HepG2 (cell line): ENCODE measurements at regions not wholly inside any gene's neighbourhood (a gene's known extent, or its start where the extent isn't known, plus 50 kb on each side); places are given as distances from the start of the nearest gene placed in this dataset.

ENCODE experiments used
- ATAC-seq: fragments of 200-7000 bp; cut with Tn5 transposase; 3 replicates; pipeline ENCODE4 v1.9.1; 2020; ENCODE audit warnings: mild to moderate bottlenecking, moderate library complexity
- BruUV-seq: library from RNA; stranded (reverse); fragments of 400-500 nt; replicated peaks from 2 replicates; lab custom pipeline; 2021; lab: Mats Ljungman, UMichigan
- CTCF ChIA-PET: fragments of 300-600 bp; formaldehyde crosslinking; extraction: SDS; loops from one replicate; lab custom pipeline; 2021; ENCODE audit warnings: low total read pairs, inconsistent platforms, low intra/inter-chr PET ratio; lab: Yijun Ruan, JAX
- POLR2A ChIA-PET: fragments of 350-600 bp; sonication (Branson Sonifier 250); formaldehyde crosslinking; loops from one replicate; lab custom pipeline; 2020; ENCODE audit warnings: antibody characterized with exemption, inconsistent platforms; lab: Yijun Ruan, JAX
- DNase-seq: peaks from one replicate; pipeline ENCODE4 v3.0.0-alpha.2; 2015; ENCODE audit warnings: low spot score
- FAIRE-seq: peaks from 3 replicates; lab custom pipeline; 2011; peaks lifted over from hg19 to GRCh38; lab: Jason Lieb, UNC
- H2AFZ ChIP-seq: one replicate; pipeline ENCODE4 v1.6.1; 2011; ENCODE audit warnings: low read length, inconsistent platforms
- H3K27ac ChIP-seq: fragments of 300-600 bp; 3 replicates; pipeline ENCODE4 v1.8.0; 2011; ENCODE audit warnings: mixed run types, mild to moderate bottlenecking, mixed read lengths, low read length, inconsistent platforms; ENCODE audit not compliant: insufficient read depth; ENCODE audit errors: extremely low read length
- H3K27me3 ChIP-seq, 2 experiments: fragments of 200-600 bp in 1 of 2; 2 replicates in 1 of 2; 3 replicates in 1 of 2; pipeline versions ENCODE4 v1.6.0 to v1.8.0; 2011; ENCODE audit warnings: low read length in 2 of 2, mild to moderate bottlenecking in 2 of 2, moderate library complexity in 2 of 2, inconsistent platforms in 1 of 2; ENCODE audit not compliant: insufficient read depth in 2 of 2, control insufficient read depth in 1 of 2
- H3K36me3 ChIP-seq, 2 experiments: fragments of 200-600 bp in 1 of 2; replicated peaks in 1 of 2; 2 replicates in 1 of 2; 3 replicates in 1 of 2; pipeline versions ENCODE4 v1.5.1 to v1.8.0; 2011; ENCODE audit warnings: low read length in 2 of 2, inconsistent platforms in 1 of 2; ENCODE audit not compliant: insufficient read depth in 2 of 2, control insufficient read depth in 1 of 2
- H3K4me1 ChIP-seq: 2 replicates; pipeline ENCODE4 v1.5.1; 2012; ENCODE audit warnings: low read length, inconsistent platforms; ENCODE audit not compliant: insufficient read depth
- H3K4me2 ChIP-seq: 2 replicates; pipeline ENCODE4 v1.6.0; 2011; ENCODE audit warnings: low read depth, low read length, inconsistent platforms
- H3K4me3 ChIP-seq, 3 experiments: fragments of 200-600 bp in 1 of 3; sonication (generic), shearing (Covaris generic) in 1 of 3; replicated peaks in 1 of 3; 2 replicates each; pipeline ENCODE4 v1.5.1; 2011 to 2016; ENCODE audit warnings: low read length in 3 of 3, inconsistent platforms in 2 of 3, low read depth in 2 of 3, mild to moderate bottlenecking in 2 of 3, control low read depth in 1 of 3, mixed read lengths in 1 of 3; ENCODE audit not compliant: insufficient read depth in 1 of 3
- H3K79me2 ChIP-seq: one replicate; pipeline ENCODE4 v1.6.1; 2011; ENCODE audit warnings: low read length, inconsistent platforms; ENCODE audit not compliant: insufficient read depth
- H3K9ac ChIP-seq: 2 replicates; pipeline ENCODE4 v1.6.0; 2011; ENCODE audit warnings: mild to moderate bottlenecking, low read depth, low read length, inconsistent platforms; ENCODE audit not compliant: insufficient read depth
- H3K9me3 ChIP-seq: 2 replicates; pipeline ENCODE4 v1.5.1; 2012; ENCODE audit warnings: mild to moderate bottlenecking, low read length
- H4K20me1 ChIP-seq: 2 replicates; pipeline ENCODE4 v1.6.0; 2011; ENCODE audit warnings: inconsistent platforms, mild to moderate bottlenecking, low read length, moderate library complexity; ENCODE audit not compliant: insufficient read depth
- HMG20B ChIP-seq: conservative IDR thresholded peaks from 2 replicates; pipeline ENCODE4 v1.6.1; 2016; ENCODE audit warnings: missing genetic modification reagents, missing compliant biosample characterization
- HMGA1 ChIP-seq: sonication (generic); formaldehyde crosslinking; conservative IDR thresholded peaks from 2 replicates; pipeline ENCODE4 v1.4.0; 2020; ENCODE audit warnings: missing genetic modification reagents
- ZNF33A ChIP-seq: sonication (generic); formaldehyde crosslinking; IDR thresholded peaks from 2 replicates; pipeline ENCODE4 v1.5.1; 2020; ENCODE audit warnings: missing genetic modification reagents, mild to moderate bottlenecking, moderate library complexity, borderline replicate concordance
- WGBS: methylation state at CpG from one replicate; pipeline ENCODE4 v1.1.6; 2017; ENCODE audit warnings: low lambda C conversion rate; 5-methylcytosine and 5-hydroxymethylcytosine counted together
- in situ Hi-C: cut with HindIII; loops from 2 replicates; pipeline ENCODE4 v1.10.0; 2017; ENCODE audit warnings: low pct_unique_long_range_greater_than_20kb; ENCODE audit not compliant: extremely low pct_ligation_motif_present
- intact Hi-C: fragments of 100-400 bp; cut with micrococcal nuclease; formaldehyde crosslinking; loops from one replicate; pipeline ENCODE4 v1.10.0; 2022; ENCODE audit not compliant: unreplicated experiment

- Histone ChIP-seq H4K20me1 (no peaks in the 10 kb centered on the region), H3K4me3 (no peak overlapping the region), H3K4me2 (no peak overlapping the region), H3K27me3 (0 out of 5 replicates have a peak, but pooled peaks cover 0 to 7% of the 10 kb centered on the region in 2 experiments), H3K4me1 (no peaks in the 10 kb centered on the region), H3K9ac (no peak overlapping the region), H3K27ac (no peak overlapping the region), H2AFZ (no peak overlapping the region), H3K79me2 (no peaks in the 10 kb centered on the region), H3K9me3 (no peaks in the 10 kb centered on the region), H3K36me3 (no peaks in the 10 kb centered on the region)
- DNase-seq (no peak), FAIRE-seq (no peak), ATAC-seq (no peak; the same call in 2 of the 3 replicates)
- TF ChIP-seq HMG20B (CRISPR knock-in tag), result no peak
- intact Hi-C loops, result no loop called here
- 17% methylated on average over 3 of the region's 3 CpGs for WGBS
- BruUV-seq, result no TSS peak
- in situ Hi-C loops, result no loop called here
- ChIA-PET POLR2A (no interaction called here), CTCF (no interaction called here)
Observed at GRCh38 chr5:2455878-2456277, 295.6 kb downstream of the IRX2 start.

GRCh38 chr5:2454876-2455275 is 296.6 kb downstream of the IRX2 start:
- no peak overlapping the region for H3K4me3 ChIP-seq
- ATAC-seq, result no peak
- no peaks in the 10 kb centered on the region for H3K4me1 ChIP-seq
- intact Hi-C loops (no loop called here), in situ Hi-C loops (no loop called here)
- no peaks in the 10 kb centered on the region for H3K36me3 ChIP-seq
- BruUV-seq, result no TSS peak
- no peak for FAIRE-seq
- ChIA-PET POLR2A (no interaction called here), CTCF (no interaction called here)
- no peak overlapping the region for H3K27ac ChIP-seq
- no peak overlapping the region for H3K4me2 ChIP-seq
- TF ChIP-seq HMGA1 (CRISPR knock-in tag) (no peak), ZNF33A (CRISPR knock-in tag) (no peak)
- H3K9ac ChIP-seq, result no peak overlapping the region
- no peak overlapping the region for H2AFZ ChIP-seq
- 61% methylated on average over 5 of the region's 5 CpGs for WGBS
- H3K9me3 ChIP-seq, result no peaks in the 10 kb centered on the region
- DNase-seq, result no peak
- no peaks in the 10 kb centered on the region for H4K20me1 ChIP-seq
- 0 out of 5 replicates have a peak, but pooled peaks cover 0 to 2% of the 10 kb centered on the region in 2 experiments for H3K27me3 ChIP-seq
- H3K79me2 ChIP-seq, result no peaks in the 10 kb centered on the region
